ENCODE measurements at regions not wholly inside any gene's neighbourhood (a gene's known extent, or its start where the extent isn't known, plus 50 kb on each side); places are given as distances from the start of the nearest gene placed in this dataset.

DNA sequence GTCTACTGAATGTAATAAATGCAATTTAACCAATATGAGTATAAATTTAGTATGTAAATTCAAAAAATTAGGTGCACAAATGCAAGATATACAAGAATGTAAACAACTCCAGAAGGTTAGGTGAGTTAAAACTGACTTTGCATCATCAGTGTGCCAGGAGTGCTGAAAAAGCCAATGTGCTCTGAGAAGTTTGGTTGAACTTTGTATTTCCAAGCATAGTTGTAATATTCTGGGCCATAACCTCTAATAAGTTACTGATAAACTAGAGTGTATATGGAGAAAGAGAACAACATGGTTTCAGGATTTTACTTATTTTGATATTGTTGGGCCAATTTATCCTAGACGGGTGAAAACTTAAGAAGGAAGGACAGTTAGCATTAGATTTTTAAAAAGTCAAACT is 876.9 kb upstream of the GHITM start:
- TF ChIP-seq, protein P1, sequence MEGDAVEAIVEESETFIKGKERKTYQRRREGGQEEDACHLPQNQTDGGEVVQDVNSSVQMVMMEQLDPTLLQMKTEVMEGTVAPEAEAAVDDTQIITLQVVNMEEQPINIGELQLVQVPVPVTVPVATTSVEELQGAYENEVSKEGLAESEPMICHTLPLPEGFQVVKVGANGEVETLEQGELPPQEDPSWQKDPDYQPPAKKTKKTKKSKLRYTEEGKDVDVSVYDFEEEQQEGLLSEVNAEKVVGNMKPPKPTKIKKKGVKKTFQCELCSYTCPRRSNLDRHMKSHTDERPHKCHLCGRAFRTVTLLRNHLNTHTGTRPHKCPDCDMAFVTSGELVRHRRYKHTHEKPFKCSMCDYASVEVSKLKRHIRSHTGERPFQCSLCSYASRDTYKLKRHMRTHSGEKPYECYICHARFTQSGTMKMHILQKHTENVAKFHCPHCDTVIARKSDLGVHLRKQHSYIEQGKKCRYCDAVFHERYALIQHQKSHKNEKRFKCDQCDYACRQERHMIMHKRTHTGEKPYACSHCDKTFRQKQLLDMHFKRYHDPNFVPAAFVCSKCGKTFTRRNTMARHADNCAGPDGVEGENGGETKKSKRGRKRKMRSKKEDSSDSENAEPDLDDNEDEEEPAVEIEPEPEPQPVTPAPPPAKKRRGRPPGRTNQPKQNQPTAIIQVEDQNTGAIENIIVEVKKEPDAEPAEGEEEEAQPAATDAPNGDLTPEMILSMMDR (IDR thresholded peaks at IDR 0.05; ENCODE audit: low read length), result no peak
- TF ChIP-seq EZH2 (IDR thresholded peaks at IDR 0.05; ENCODE audit: borderline replicate concordance, low read length), result no peak

Data from OCI-LY1 (cell line).